K562 (cell line): ENCODE measurements at regions not wholly inside any gene's neighbourhood (a gene's known extent, or its start where the extent isn't known, plus 50 kb on each side); places are given as distances from the start of the nearest gene placed in this dataset.

Source experiments
- ATAC-seq: fragments of 200-7000 bp; cut with Tn5 transposase; 3 replicates; pipeline ENCODE4 v1.9.1; 2020; ENCODE audit warnings: moderate library complexity
- BruUV-seq: library from RNA; stranded (reverse); fragments of 400-500 nt; replicated peaks from 2 replicates; lab custom pipeline; 2021; lab: Mats Ljungman, UMichigan
- CTCF ChIA-PET: fragments of 300-600 bp; formaldehyde crosslinking; extraction: SDS; loops from one replicate; lab custom pipeline; 2021; ENCODE audit warnings: low intra/inter-chr PET ratio; lab: Yijun Ruan, JAX
- POLR2A ChIA-PET: fragments of 300-600, 350-650 bp; sonication (Branson Sonifier 250); formaldehyde crosslinking; extraction: SDS; loops from one replicate; lab custom pipeline; 2021; ENCODE audit warnings: antibody characterized with exemption, inconsistent platforms; lab: Yijun Ruan, JAX
- DNase-seq, 4 experiments: peaks; one replicate each; pipeline versions ENCODE4 v3.0.0 to v3.0.0-alpha.2; 2011 to 2018; ENCODE audit warnings: low spot score in 3 of 4, mixed read lengths in 3 of 4; ENCODE audit errors: extremely low read depth in 1 of 4
- FAIRE-seq: peaks from 2 replicates; lab custom pipeline; 2011; peaks lifted over from hg19 to GRCh38; lab: Jason Lieb, UNC
- H2AFZ ChIP-seq: 2 replicates; pipeline ENCODE4 v1.6.0; 2011; ENCODE audit warnings: low read depth, low read length, control low read depth, inconsistent platforms
- H3K27ac ChIP-seq: fragments of 200-600 bp; 3 replicates; pipeline ENCODE4 v1.8.0; 2011; ENCODE audit warnings: low read depth, mild to moderate bottlenecking, control low read depth, inconsistent platforms, low read length, moderate library complexity, mixed read lengths; ENCODE audit errors: extremely low read depth
- H3K27me3 ChIP-seq, 2 experiments: fragments of 300-600 bp in 1 of 2; 2 replicates in 1 of 2; 3 replicates in 1 of 2; pipeline versions ENCODE4 v1.6.0 to v1.8.0; 2011; ENCODE audit warnings: inconsistent platforms in 2 of 2, low read length in 2 of 2, mild to moderate bottlenecking in 1 of 2, mixed read lengths in 1 of 2, moderate library complexity in 1 of 2; ENCODE audit not compliant: control insufficient read depth in 2 of 2, insufficient read depth in 2 of 2
- H3K36me3 ChIP-seq: fragments of 300-600 bp; 3 replicates; pipeline ENCODE4 v1.8.0; 2011; ENCODE audit warnings: mild to moderate bottlenecking, low read length, inconsistent platforms; ENCODE audit not compliant: control insufficient read depth, insufficient read depth
- H3K4me1 ChIP-seq, 2 experiments: fragments of 200-600 bp in 1 of 2; replicated peaks in 1 of 2; 2 replicates in 1 of 2; 3 replicates in 1 of 2; pipeline versions ENCODE4 v1.5.1 to v1.8.0; 2011; ENCODE audit warnings: inconsistent platforms in 2 of 2, low read length in 2 of 2, mild to moderate bottlenecking in 1 of 2, mixed read lengths in 1 of 2, moderate library complexity in 1 of 2; ENCODE audit not compliant: control insufficient read depth in 2 of 2, insufficient read depth in 2 of 2
- H3K4me2 ChIP-seq: 2 replicates; pipeline ENCODE4 v1.6.1; 2011; ENCODE audit warnings: low read length, control low read depth, inconsistent platforms, mixed read lengths; ENCODE audit not compliant: insufficient read depth
- H3K4me3 ChIP-seq: fragments of 200-600 bp; sonication (generic), shearing (Covaris generic); 2 replicates; pipeline ENCODE4 v1.5.1; 2016; ENCODE audit warnings: control low read depth, inconsistent platforms
- H3K79me2 ChIP-seq: fragments of 200-600 bp; 3 replicates; pipeline ENCODE4 v1.8.0; 2011; ENCODE audit warnings: low read length, inconsistent platforms; ENCODE audit not compliant: control insufficient read depth, insufficient read depth
- H3K9ac ChIP-seq, 2 experiments: 2 replicates each; pipeline versions ENCODE4 v1.6.0 to v1.6.1; 2011; ENCODE audit warnings: low read depth in 2 of 2, low read length in 2 of 2, control low read depth in 1 of 2, inconsistent platforms in 1 of 2, mild to moderate bottlenecking in 1 of 2, mixed read lengths in 1 of 2; ENCODE audit not compliant: insufficient read depth in 1 of 2
- H3K9me1 ChIP-seq: one replicate; pipeline ENCODE4 v1.6.0; 2011; ENCODE audit warnings: inconsistent platforms, mild to moderate bottlenecking, low read length, moderate library complexity; ENCODE audit not compliant: control insufficient read depth, insufficient read depth
- H3K9me3 ChIP-seq: replicated peaks from 2 replicates; pipeline ENCODE4 v1.5.1; 2011; ENCODE audit warnings: low read depth, low read length, inconsistent platforms; ENCODE audit not compliant: control insufficient read depth, insufficient read depth
- H4K20me1 ChIP-seq: replicated peaks from 2 replicates; pipeline ENCODE4 v1.6.1; 2011; ENCODE audit warnings: low read length, inconsistent platforms, mixed read lengths; ENCODE audit not compliant: control insufficient read depth, insufficient read depth
- BCL6 ChIP-seq: fragments of 250-450 bp; sonication (Bioruptor Pico); IDR thresholded peaks from 2 replicates; pipeline ENCODE4 v1.4.0; 2020
- CBX3 ChIP-seq, 2 experiments: IDR thresholded peaks; 1 replicate in 1 of 2; 2 replicates in 1 of 2; pipeline ENCODE4 v1.6.1; 2012; ENCODE audit warnings: inconsistent platforms in 2 of 2, low read length in 2 of 2, borderline replicate concordance in 1 of 2, control low read depth in 1 of 2
- CHD2 ChIP-seq: IDR thresholded peaks from 2 replicates; pipeline ENCODE4 v1.6.1; 2011; ENCODE audit warnings: low read depth, low read length
- DMBX1 ChIP-seq: fragments of 250-450 bp; sonication (Bioruptor Pico); IDR thresholded peaks from 2 replicates; pipeline ENCODE4 v1.8.0; 2022; ENCODE audit warnings: inconsistent platforms, mild to moderate bottlenecking, moderate library complexity, borderline replicate concordance
- ESRRA ChIP-seq: fragments of 450-650 bp; IDR thresholded peaks from 2 replicates; pipeline ENCODE4 v1.6.1; 2014; ENCODE audit warnings: low read depth, mild to moderate bottlenecking, moderate library complexity, borderline replicate concordance
- GATA2 ChIP-seq: sonication (generic); formaldehyde crosslinking; IDR thresholded peaks from 2 replicates; pipeline ENCODE4 v1.4.0; 2020; ENCODE audit warnings: mild to moderate bottlenecking, missing genetic modification reagents
- LARP7 ChIP-seq: fragments of 450-650 bp; IDR thresholded peaks from 2 replicates; pipeline ENCODE4 v1.6.1; 2016
- MEIS2 ChIP-seq: fragments of 450-650 bp; IDR thresholded peaks from 2 replicates; pipeline ENCODE4 v1.6.1; 2014; ENCODE audit warnings: mild to moderate bottlenecking; ENCODE audit not compliant: partially characterized antibody
- NBN ChIP-seq: fragments of 450-650 bp; IDR thresholded peaks from 2 replicates; pipeline ENCODE4 v1.6.1; 2016; ENCODE audit warnings: low read depth, mild to moderate bottlenecking
- POLR2AphosphoS5 ChIP-seq: IDR thresholded peaks from 2 replicates; pipeline ENCODE4 v1.6.1; 2011; ENCODE audit warnings: mild to moderate bottlenecking, low read depth, low read length, moderate library complexity; ENCODE audit not compliant: control insufficient read depth, insufficient read depth
- PTRF ChIP-seq: fragments of 450-650 bp; IDR thresholded peaks from 2 replicates; pipeline ENCODE4 v1.6.1; 2016; ENCODE audit warnings: mild to moderate bottlenecking, missing genetic modification characterization, missing compliant biosample characterization
- RNF2 ChIP-seq: sonication (generic); IDR thresholded peaks from 2 replicates; pipeline ENCODE4 v1.6.1; 2016
- ZNF444 ChIP-seq: fragments of 250-450 bp; sonication (Bioruptor Pico); IDR thresholded peaks from 2 replicates; pipeline ENCODE4 v1.4.0; 2020; ENCODE audit warnings: mild to moderate bottlenecking, moderate library complexity
- WGBS: fragments of 100-300 bp; shearing (Covaris generic); methylation state at CpG from one replicate; pipeline ENCODE4 v1.1.6; 2016; ENCODE audit warnings: low coverage, mixed read lengths; ENCODE audit not compliant: insufficient coverage; ENCODE audit errors: missing lambda C conversion rate; 5-methylcytosine and 5-hydroxymethylcytosine counted together
- in situ Hi-C: fragments of 300-500 bp; cut with MboI; formaldehyde crosslinking; loops from 4 replicates; pipeline ENCODE4 v1.15.0; 2018; ENCODE audit warnings: inconsistent platforms, mixed read lengths
- intact Hi-C: fragments of 100-400 bp; cut with micrococcal nuclease; formaldehyde crosslinking; loops from 2 replicates; pipeline ENCODE4 v1.14.2; 2022
- TF ChIP-seq, protein P1 (sequence below): sonication (generic); formaldehyde crosslinking; IDR thresholded peaks from 2 replicates; pipeline ENCODE4 v1.8.1; 2022; ENCODE audit warnings: missing genetic modification reagents
- TF ChIP-seq, protein P2 (sequence below): fragments of 250-450 bp; sonication (Bioruptor Pico); IDR thresholded peaks from 2 replicates; pipeline ENCODE4 v1.9.0; 2021; ENCODE audit warnings: mild to moderate bottlenecking, inconsistent platforms
- TF ChIP-seq, protein P3 (sequence below): sonication (generic); formaldehyde crosslinking; IDR thresholded peaks from 2 replicates; pipeline ENCODE4 v1.8.1; 2023; ENCODE audit warnings: missing genetic modification reagents, mild to moderate bottlenecking, borderline replicate concordance

DNA sequence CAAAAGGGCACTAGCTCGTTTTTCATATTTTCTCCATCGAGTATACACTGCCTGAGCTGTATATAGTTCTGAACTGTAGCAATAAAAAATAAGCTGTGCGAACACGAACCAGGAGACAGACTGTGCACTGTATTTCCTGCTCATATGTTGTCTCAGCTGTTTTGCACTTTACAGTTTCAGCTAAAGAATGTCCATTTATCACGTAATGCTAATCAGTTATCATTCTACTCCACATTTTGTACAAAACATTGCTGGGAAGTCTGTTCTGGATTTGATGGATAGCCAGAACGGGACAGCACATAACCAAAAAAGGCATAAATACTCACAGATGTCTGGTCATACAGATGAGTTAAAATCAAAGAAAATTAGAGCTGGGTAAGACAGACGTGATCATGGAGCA, 315.5 kb upstream of the ADGRL3 start:
- no peak for ATAC-seq
- Histone ChIP-seq H3K27ac (no peak overlapping the region), H3K9me3 (no peaks in the 10 kb centered on the region), H3K4me3 (no peak overlapping the region), H2AFZ (no peak overlapping the region), H3K9ac (no peak overlapping the region), H3K27me3 (no peaks in the 10 kb centered on the region), H3K36me3 (no peaks in the 10 kb centered on the region), H3K4me2 (no peak overlapping the region), H3K4me1 (no peaks in the 10 kb centered on the region), H4K20me1 (no peaks in the 10 kb centered on the region), H3K79me2 (no peaks in the 10 kb centered on the region), H3K9me1 (no peaks in the 10 kb centered on the region)
- CTCF ChIA-PET = no interaction called here
- POLR2A ChIA-PET = no interaction called here
- in situ Hi-C loops (no loop called here), intact Hi-C loops (no loop called here)
- 0% methylated on average over 7 of the region's 7 CpGs for WGBS
- FAIRE-seq = no peak
- DNase-seq = no peak
- no TSS peak for BruUV-seq
- TF ChIP-seq ZNF444 (CRISPR knock-in tag) (no peak), CHD2 (no peak), PTRF (tag) (no peak), NBN (no peak), POLR2AphosphoS5 (no peak), ESRRA (no peak), LARP7 (no peak), GATA2 (CRISPR knock-in tag) (no peak), DMBX1 (no peak), CBX3 (IDR thresholded peaks at IDR 0.05; ENCODE audit: borderline replicate concordance in 1 of 2, low read length in 2 of 2) (no peak), BCL6 (no peak), RNF2 (no peak), MEIS2 (no peak)
- TF ChIP-seq, protein P1, sequence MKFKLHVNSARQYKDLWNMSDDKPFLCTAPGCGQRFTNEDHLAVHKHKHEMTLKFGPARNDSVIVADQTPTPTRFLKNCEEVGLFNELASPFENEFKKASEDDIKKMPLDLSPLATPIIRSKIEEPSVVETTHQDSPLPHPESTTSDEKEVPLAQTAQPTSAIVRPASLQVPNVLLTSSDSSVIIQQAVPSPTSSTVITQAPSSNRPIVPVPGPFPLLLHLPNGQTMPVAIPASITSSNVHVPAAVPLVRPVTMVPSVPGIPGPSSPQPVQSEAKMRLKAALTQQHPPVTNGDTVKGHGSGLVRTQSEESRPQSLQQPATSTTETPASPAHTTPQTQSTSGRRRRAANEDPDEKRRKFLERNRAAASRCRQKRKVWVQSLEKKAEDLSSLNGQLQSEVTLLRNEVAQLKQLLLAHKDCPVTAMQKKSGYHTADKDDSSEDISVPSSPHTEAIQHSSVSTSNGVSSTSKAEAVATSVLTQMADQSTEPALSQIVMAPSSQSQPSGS (CRISPR knock-in tag) = no peak
- TF ChIP-seq, protein P2, sequence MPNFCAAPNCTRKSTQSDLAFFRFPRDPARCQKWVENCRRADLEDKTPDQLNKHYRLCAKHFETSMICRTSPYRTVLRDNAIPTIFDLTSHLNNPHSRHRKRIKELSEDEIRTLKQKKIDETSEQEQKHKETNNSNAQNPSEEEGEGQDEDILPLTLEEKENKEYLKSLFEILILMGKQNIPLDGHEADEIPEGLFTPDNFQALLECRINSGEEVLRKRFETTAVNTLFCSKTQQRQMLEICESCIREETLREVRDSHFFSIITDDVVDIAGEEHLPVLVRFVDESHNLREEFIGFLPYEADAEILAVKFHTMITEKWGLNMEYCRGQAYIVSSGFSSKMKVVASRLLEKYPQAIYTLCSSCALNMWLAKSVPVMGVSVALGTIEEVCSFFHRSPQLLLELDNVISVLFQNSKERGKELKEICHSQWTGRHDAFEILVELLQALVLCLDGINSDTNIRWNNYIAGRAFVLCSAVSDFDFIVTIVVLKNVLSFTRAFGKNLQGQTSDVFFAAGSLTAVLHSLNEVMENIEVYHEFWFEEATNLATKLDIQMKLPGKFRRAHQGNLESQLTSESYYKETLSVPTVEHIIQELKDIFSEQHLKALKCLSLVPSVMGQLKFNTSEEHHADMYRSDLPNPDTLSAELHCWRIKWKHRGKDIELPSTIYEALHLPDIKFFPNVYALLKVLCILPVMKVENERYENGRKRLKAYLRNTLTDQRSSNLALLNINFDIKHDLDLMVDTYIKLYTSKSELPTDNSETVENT (CRISPR knock-in tag) = no peak
- TF ChIP-seq, protein P3, sequence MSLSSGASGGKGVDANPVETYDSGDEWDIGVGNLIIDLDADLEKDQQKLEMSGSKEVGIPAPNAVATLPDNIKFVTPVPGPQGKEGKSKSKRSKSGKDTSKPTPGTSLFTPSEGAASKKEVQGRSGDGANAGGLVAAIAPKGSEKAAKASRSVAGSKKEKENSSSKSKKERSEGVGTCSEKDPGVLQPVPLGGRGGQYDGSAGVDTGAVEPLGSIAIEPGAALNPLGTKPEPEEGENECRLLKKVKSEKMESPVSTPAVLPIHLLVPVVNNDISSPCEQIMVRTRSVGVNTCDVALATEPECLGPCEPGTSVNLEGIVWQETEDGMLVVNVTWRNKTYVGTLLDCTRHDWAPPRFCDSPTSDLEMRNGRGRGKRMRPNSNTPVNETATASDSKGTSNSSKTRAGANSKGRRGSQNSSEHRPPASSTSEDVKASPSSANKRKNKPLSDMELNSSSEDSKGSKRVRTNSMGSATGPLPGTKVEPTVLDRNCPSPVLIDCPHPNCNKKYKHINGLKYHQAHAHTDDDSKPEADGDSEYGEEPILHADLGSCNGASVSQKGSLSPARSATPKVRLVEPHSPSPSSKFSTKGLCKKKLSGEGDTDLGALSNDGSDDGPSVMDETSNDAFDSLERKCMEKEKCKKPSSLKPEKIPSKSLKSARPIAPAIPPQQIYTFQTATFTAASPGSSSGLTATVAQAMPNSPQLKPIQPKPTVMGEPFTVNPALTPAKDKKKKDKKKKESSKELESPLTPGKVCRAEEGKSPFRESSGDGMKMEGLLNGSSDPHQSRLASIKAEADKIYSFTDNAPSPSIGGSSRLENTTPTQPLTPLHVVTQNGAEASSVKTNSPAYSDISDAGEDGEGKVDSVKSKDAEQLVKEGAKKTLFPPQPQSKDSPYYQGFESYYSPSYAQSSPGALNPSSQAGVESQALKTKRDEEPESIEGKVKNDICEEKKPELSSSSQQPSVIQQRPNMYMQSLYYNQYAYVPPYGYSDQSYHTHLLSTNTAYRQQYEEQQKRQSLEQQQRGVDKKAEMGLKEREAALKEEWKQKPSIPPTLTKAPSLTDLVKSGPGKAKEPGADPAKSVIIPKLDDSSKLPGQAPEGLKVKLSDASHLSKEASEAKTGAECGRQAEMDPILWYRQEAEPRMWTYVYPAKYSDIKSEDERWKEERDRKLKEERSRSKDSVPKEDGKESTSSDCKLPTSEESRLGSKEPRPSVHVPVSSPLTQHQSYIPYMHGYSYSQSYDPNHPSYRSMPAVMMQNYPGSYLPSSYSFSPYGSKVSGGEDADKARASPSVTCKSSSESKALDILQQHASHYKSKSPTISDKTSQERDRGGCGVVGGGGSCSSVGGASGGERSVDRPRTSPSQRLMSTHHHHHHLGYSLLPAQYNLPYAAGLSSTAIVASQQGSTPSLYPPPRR (CRISPR knock-in tag) = no peak
